Adrenal gland (tissue), 9 donors: ENCODE measurements at regions not wholly inside any gene's neighbourhood (a gene's known extent, or its start where the extent isn't known, plus 50 kb on each side); places are given as distances from the start of the nearest gene placed in this dataset.
"Not testable (repeated sequence)": the region's sequence is repeated elsewhere in the genome, so short reads cannot be mapped to it uniquely, and the experiment has no call there.

Source experiments
- DNase-seq, 7 donors: peaks; one replicate each; pipeline ENCODE4 v3.0.0-alpha.2; 2019 to 2020
- H3K27ac ChIP-seq, 5 donors: fragments of 200-600 bp; sonication (generic) in 4 of 5; 1 replicate in 3 of 5; 2 replicates in 2 of 5; pipeline versions ENCODE4 v1.5.1 to v1.8.0; 2016 to 2020; ENCODE audit warnings: mild to moderate bottlenecking in 1 of 5
- H3K27me3 ChIP-seq: fragments of 200-600 bp; 2 replicates; pipeline ENCODE4 v1.8.0; 2021
- H3K36me3 ChIP-seq, 2 donors: fragments of 200-600 bp; replicated peaks in 1 of 2; 1 replicate in 1 of 2; 2 replicates in 1 of 2; pipeline versions ENCODE4 v1.5.1 to v1.8.0; 2018 to 2022
- H3K4me1 ChIP-seq, 2 donors: fragments of 200-600 bp; replicated peaks in 1 of 2; 1 replicate in 1 of 2; 2 replicates in 1 of 2; pipeline versions ENCODE4 v1.5.1 to v1.8.0; 2018 to 2021
- H3K4me3 ChIP-seq, 4 donors: fragments of 200-600 bp; sonication (generic) in 3 of 4; one replicate each; pipeline ENCODE4 v1.5.1; 2016 to 2018
- H3K9me3 ChIP-seq, 3 donors: fragments of 200-600 bp; sonication (generic) in 1 of 3; replicated peaks in 1 of 3; 1 replicate in 2 of 3; 2 replicates in 1 of 3; pipeline versions ENCODE4 v1.5.1 to v1.8.0; 2016 to 2021
- CTCF ChIP-seq, 6 experiments: fragments of 450-650 bp in 4 of 6; fragments of 200-600 bp in 2 of 6; sonication (generic) in 1 of 6; IDR thresholded peaks; 1 replicate in 5 of 6; 2 replicates in 1 of 6; pipeline versions ENCODE4 v1.5.1 to v1.8.0; 2016 to 2021; ENCODE audit warnings: antibody characterized with exemption in 6 of 6, mild to moderate bottlenecking in 2 of 6, moderate library complexity in 1 of 6
- POLR2A ChIP-seq, 2 donors: fragments of 450-650 bp; IDR thresholded peaks; one replicate each; pipeline ENCODE4 v1.6.1; 2017; ENCODE audit warnings: antibody characterized with exemption in 2 of 2, mild to moderate bottlenecking in 2 of 2, moderate library complexity in 1 of 2
- WGBS, 4 donors: extraction: QIAGEN DNeasy Blood & Tissue Kit in 2 of 4; methylation state at CpG; one replicate each; pipeline versions ENCODE4 v1.1.5 to v1.1.7; 2013 to 2017; 5-methylcytosine and 5-hydroxymethylcytosine counted together
- intact Hi-C, 2 donors: fragments of 100-400 bp; cut with DNase I; formaldehyde crosslinking; loops; one replicate each; pipeline versions ENCODE4 v1.14.1 to v1.15.0; 2022 to 2023
- donor health status: healthy with polysubstance abuse.
- donor health status: Bipolar disorder and iron deficiency.
- donor health status: DM: yes; HTN: yes; CAD: no.
- donor health status: DM: no; HTN: no; CAD: no.
- donor health status: DM: no; HTN: no; CAD: no.

- WGBS, 4 donors = 80 to 87% (median 82%) methylated on average over 1 of the region's 1 CpG
Measured at GRCh38 chr21:31420354-31420753, 76.3 kb upstream of the TIAM1 start.

GRCh38 chr21:31418377-31419001, 74.4 kb upstream of the TIAM1 start:
- TF ChIP-seq CTCF (IDR thresholded peaks at IDR 0.05) (no peak), POLR2A (IDR thresholded peaks at IDR 0.05) (no peak)
- Histone ChIP-seq H3K27me3 (no peaks in the 10 kb centered on the region), H3K27ac (no peak overlapping the region), H3K36me3 (no peaks in the 10 kb centered on the region), H3K9me3 (no peaks in the 10 kb centered on the region), H3K4me3 (no peak overlapping the region), H3K4me1 (no peaks in the 10 kb centered on the region)
- 63 to 82% (median 81%) methylated on average over 9 of the region's 9 CpGs for WGBS, 4 donors
- intact Hi-C loops = no loop called here
- DNase-seq = no peak

More at GRCh38 chr21:31420354-31420753, 76.3 kb upstream of the TIAM1 start:
- H3K27me3 ChIP-seq = no peaks in the 10 kb centered on the region
- no peak for DNase-seq
- no peaks in the 10 kb centered on the region for H3K9me3 ChIP-seq
- H3K27ac ChIP-seq = no peak overlapping the region
- no peaks in the 10 kb centered on the region for H3K4me1 ChIP-seq
- TF ChIP-seq CTCF (IDR thresholded peaks at IDR 0.05) (no peak), POLR2A (IDR thresholded peaks at IDR 0.05) (no peak)
- intact Hi-C loops = no loop called here
- no peak overlapping the region for H3K4me3 ChIP-seq
- H3K36me3 ChIP-seq = no peaks in the 10 kb centered on the region

- intact Hi-C loops, H3K27ac ChIP-seq, DNase-seq, H3K9me3 ChIP-seq, H3K27me3 ChIP-seq, H3K36me3 ChIP-seq, H3K4me1 ChIP-seq, H3K4me3 ChIP-seq: not testable (repeated sequence)
- WGBS, 4 donors = 80 to 97% (median 91%) methylated on average over 3 of the region's 3 CpGs
Measured at GRCh38 chr21:31417214-31417613, 73.2 kb upstream of the TIAM1 start.

GRCh38 chr21:31416465-31416864, 72.4 kb upstream of the TIAM1 start:
- intact Hi-C loops = no loop called here
- Histone ChIP-seq H3K36me3 (no peaks in the 10 kb centered on the region), H3K4me3 (no peak overlapping the region), H3K9me3 (no peaks in the 10 kb centered on the region), H3K4me1 (no peaks in the 10 kb centered on the region), H3K27ac (no peak overlapping the region), H3K27me3 (no peaks in the 10 kb centered on the region)
- 95 to 100% (median 98%) methylated on average over 2 of the region's 2 CpGs for WGBS, 4 donors
- TF ChIP-seq POLR2A (IDR thresholded peaks at IDR 0.05) (no peak), CTCF (IDR thresholded peaks at IDR 0.05) (no peak)
- DNase-seq = no peak

GRCh38 chr21:31414263-31415000, 70.4 kb upstream of the TIAM1 start:
- WGBS, 4 donors = 74 to 91% (median 86%) methylated on average over 12 of the region's 12 CpGs
- Histone ChIP-seq H3K9me3 (no peaks in the 10 kb centered on the region), H3K36me3 (no peaks in the 10 kb centered on the region), H3K4me3 (no peak overlapping the region), H3K4me1 (no peaks in the 10 kb centered on the region), H3K27ac (no peak overlapping the region), H3K27me3 (no peaks in the 10 kb centered on the region)
- TF ChIP-seq CTCF (IDR thresholded peaks at IDR 0.05) (no peak), POLR2A (IDR thresholded peaks at IDR 0.05) (no peak)
- intact Hi-C loops = no loop called here
- no peak for DNase-seq
